AG09309 (cell line): ENCODE measurements at regions not wholly inside any gene's neighbourhood (a gene's known extent, or its start where the extent isn't known, plus 50 kb on each side); places are given as distances from the start of the nearest gene placed in this dataset.
"Not testable (repeated sequence)": the region's sequence is repeated elsewhere in the genome, so short reads cannot be mapped to it uniquely, and the experiment has no call there.

Experiments used
- DNase-seq: peaks from one replicate; pipeline ENCODE4 v3.0.0-alpha.2; 2010; ENCODE audit warnings: low read depth
- H3K4me3 ChIP-seq: 2 replicates; pipeline ENCODE4 v1.5.1; 2011; ENCODE audit warnings: mild to moderate bottlenecking, low read depth, low read length, moderate library complexity; ENCODE audit not compliant: control insufficient read depth
- TF ChIP-seq, protein P1 (sequence below): IDR thresholded peaks from 2 replicates; pipeline ENCODE4 v1.5.1; 2011; ENCODE audit warnings: mild to moderate bottlenecking, low read depth, low read length, inconsistent platforms; ENCODE audit not compliant: insufficient read depth, control insufficient read depth; ENCODE audit errors: missing control alignments

DNA sequence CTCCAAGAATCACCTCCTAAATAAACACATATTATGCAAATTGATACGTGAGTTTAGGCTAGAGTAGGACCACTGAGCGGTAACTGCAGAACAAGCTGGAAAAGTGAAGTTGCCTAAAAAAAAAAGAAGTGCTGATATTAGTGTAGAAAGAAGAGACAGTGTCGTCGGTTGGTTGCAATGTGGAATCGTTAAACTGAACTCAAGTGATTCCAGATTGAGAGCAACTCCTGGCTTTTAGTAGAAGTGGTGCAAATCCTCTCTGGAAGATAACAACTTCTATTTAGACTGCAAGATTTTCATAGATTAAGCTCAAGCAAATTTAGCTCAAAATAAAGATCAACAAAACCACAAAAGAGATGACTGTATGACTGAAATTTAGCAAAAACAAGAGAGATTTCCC, 97.0 kb upstream of the PGR start:
- TF ChIP-seq, protein P1, sequence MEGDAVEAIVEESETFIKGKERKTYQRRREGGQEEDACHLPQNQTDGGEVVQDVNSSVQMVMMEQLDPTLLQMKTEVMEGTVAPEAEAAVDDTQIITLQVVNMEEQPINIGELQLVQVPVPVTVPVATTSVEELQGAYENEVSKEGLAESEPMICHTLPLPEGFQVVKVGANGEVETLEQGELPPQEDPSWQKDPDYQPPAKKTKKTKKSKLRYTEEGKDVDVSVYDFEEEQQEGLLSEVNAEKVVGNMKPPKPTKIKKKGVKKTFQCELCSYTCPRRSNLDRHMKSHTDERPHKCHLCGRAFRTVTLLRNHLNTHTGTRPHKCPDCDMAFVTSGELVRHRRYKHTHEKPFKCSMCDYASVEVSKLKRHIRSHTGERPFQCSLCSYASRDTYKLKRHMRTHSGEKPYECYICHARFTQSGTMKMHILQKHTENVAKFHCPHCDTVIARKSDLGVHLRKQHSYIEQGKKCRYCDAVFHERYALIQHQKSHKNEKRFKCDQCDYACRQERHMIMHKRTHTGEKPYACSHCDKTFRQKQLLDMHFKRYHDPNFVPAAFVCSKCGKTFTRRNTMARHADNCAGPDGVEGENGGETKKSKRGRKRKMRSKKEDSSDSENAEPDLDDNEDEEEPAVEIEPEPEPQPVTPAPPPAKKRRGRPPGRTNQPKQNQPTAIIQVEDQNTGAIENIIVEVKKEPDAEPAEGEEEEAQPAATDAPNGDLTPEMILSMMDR = no peak
- DNase-seq = no peak

DNA sequence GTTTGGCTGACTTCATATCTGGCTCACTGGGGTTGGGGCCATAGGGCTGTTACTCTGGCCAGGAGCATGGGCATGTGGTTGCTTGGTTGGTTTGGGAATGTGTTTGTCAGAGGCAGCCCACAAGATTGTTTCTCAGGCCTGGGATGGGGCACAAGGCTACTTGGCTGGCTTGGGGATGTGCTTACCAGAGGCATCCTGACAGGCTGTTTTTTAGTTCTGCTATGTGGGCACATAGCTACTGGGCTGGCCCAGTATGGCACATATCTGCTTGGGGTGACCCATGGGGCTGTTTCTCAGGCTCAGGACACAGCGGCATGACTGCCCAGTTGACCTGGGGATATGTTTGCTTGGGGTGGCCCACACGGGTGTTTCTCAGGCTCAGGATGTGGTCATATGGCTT, 94.6 kb upstream of the PGR start:
- DNase-seq = no peak
- H3K4me3 ChIP-seq = no peak overlapping the region
- TF ChIP-seq, protein P1 = no peak

More for the DNA sequence above, 97.0 kb upstream of the PGR start:
- no peak overlapping the region for H3K4me3 ChIP-seq

DNA sequence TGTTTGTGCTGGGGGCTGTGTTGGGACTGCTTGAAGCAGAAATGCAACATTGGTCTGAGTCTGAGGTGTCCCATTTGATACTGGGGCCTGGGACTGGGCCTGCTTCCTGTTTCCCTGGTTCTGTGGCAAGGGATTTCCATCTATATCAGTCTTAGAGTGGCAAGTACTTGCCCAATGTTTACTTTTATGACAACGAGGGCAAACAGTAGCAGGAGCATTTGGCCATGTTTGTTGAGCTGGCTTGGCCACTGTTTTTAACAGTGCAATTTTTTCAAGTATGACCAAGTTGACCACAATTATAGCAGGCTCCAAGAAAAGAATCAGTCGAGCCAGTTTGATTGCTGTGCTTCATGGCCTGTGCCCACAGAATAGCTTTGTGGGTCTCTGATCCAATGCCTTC, 88.5 kb upstream of the PGR start:
- H3K4me3 ChIP-seq, DNase-seq: not testable (repeated sequence)

DNA sequence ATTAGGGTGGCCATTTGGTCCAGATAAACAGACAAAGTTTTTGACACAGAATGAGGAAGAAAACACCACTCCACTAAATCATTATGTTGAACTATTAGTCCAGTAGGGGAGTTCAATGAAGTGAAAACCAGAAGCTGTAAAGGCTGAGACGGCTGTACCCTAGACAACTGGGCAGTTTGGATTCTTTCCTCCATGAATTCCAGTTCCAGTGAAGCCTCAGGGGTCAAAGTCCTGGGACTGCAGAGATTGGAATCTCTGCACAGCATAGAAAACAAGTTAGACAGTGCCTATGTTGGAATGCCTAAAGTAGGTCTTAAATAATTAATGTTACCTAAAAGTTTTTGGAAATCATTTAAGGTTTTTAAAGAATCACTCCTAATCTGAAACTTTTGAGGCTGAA, 86.5 kb upstream of the PGR start:
- not testable (repeated sequence) for H3K4me3 ChIP-seq, DNase-seq

DNA sequence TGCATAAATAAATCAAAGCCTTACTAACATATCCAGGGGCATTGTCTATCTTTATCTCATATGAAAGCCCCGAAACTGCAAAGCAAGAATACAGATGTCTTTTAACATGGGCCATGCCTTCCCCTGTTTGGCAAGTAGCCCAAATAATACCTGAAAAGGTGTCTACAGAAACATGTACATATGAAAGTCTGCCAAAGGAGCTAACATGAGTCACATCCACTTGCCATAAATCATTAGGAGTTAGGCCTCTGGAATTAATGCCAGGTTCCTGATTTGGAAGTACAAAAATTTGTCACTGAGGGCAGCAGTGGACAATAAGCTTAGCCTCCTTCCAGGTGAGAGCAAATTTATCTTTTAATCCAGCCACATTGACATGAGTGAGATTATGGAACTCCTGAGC, 85.5 kb upstream of the PGR start:
- no peak overlapping the region for H3K4me3 ChIP-seq
- TF ChIP-seq, protein P1 = no peak
- no peak for DNase-seq

DNA sequence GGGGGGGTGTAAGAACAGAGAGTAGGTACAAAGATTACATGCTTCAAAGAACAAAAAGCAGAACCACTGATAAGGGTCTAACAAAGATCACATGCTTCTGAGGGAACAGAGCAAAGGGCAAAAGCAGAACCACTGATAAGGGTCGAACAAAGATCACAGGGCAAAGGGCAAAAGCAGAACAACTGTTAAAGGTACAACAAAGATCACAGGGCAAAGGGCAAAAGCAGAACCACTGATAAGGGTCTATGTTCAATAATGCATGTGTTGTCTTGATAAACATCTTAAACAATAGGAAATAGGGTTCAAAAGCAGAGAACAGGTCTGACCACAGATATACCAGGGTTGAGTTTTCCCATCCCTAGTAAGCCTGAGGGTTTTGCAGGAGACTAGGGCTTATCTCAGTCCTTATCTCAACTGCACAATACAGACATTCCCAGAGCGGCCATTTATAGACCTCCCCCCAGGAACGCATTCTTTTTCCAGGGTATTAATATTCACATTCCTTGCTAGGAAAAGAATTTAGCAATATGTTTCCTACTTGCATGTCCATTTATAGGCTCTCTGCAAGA, 81.9 kb upstream of the PGR start:
- no peak for DNase-seq
- no peak overlapping the region for H3K4me3 ChIP-seq
- TF ChIP-seq, protein P1 = no peak

DNA sequence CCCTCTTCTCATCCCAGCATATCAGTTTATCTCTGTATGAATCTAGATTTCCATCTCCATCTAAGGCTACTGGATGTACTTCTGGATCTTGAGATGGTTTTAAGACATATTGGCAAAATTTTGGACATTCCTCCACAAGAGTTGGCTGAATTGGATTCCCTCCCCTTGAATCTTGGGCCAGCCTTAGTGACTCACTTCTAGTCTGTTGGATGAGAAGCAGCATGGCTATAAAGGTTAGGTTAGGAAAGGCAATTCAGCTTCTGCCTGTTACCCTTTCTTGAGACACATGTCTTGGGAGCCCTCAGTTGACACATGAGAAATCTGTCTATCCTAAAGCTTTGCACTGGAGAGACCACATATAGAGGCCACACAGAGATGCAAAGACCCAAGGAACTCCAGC, 73.0 kb upstream of the PGR start:
- no peak overlapping the region for H3K4me3 ChIP-seq
- no peak for DNase-seq
- TF ChIP-seq, protein P1 = no peak

DNA sequence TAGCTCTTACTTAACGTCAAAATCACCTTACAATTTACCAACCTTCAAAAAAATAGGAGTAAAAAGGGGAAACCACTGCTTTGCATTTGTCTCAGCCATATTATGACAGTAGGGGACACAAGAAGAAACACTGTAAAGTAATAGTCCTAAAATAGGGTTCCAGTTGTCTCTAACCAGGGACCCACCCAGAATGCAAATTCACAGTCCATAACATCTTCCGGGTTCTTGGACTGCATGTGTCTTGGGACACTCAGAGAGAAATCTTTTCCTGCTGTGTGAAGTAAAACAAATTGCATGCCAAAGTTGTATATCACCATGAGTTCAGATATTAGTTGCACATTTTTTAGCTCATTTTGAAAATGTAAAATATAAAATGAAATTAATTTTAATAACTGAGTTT, 69.8 kb upstream of the PGR start:
- DNase-seq = no peak
- TF ChIP-seq, protein P1 = no peak
- no peak overlapping the region for H3K4me3 ChIP-seq
